Activated CD8-positive, alpha-beta memory T cell treated with anti-CD3 and anti-CD28 coated beads, Interleukin-2, amount 50 U/mL, for 4 hours (primary cell): ENCODE measurements at regions not wholly inside any gene's neighbourhood (a gene's known extent, or its start where the extent isn't known, plus 50 kb on each side); places are given as distances from the start of the nearest gene placed in this dataset.

Source experiments
- DNase-seq: peaks from one replicate; pipeline ENCODE4 v3.0.0-alpha.2; 2020

GRCh38 chr16:9381905-9382304 is 290.5 kb downstream of the HAPSTR1 start:
- no peak for DNase-seq

- no peak for DNase-seq
These were observed 291.8 kb downstream of the HAPSTR1 start for GRCh38 chr16:9383281-9383680.

GRCh38 chr16:9384141-9384540 is 292.7 kb downstream of the HAPSTR1 start:
- no peak for DNase-seq

- no peak for DNase-seq
These were observed 298.2 kb downstream of the HAPSTR1 start for GRCh38 chr16:9389543-9390207.

GRCh38 chr16:9392956-9393355 is 301.5 kb downstream of the HAPSTR1 start:
- no peak for DNase-seq

- DNase-seq: no peak
These were observed 302.1 kb downstream of the HAPSTR1 start for GRCh38 chr16:9393591-9393990.

GRCh38 chr16:9395958-9396359 is 304.5 kb downstream of the HAPSTR1 start:
- no peak for DNase-seq

- no peak for DNase-seq
These were observed 308.1 kb downstream of the HAPSTR1 start for GRCh38 chr16:9399573-9399972.

GRCh38 chr16:9401173-9401572 is 309.7 kb downstream of the HAPSTR1 start:
- no peak for DNase-seq

GRCh38 chr16:9402293-9402860 is 310.9 kb downstream of the HAPSTR1 start:
- no peak for DNase-seq

GRCh38 chr16:9404811-9405210 is 313.4 kb downstream of the HAPSTR1 start:
- no peak for DNase-seq

- no peak for DNase-seq
These were observed 314.7 kb downstream of the HAPSTR1 start for GRCh38 chr16:9406038-9406712.

- no peak for DNase-seq
These were observed 315.8 kb downstream of the HAPSTR1 start for GRCh38 chr16:9407206-9407758.

GRCh38 chr16:9408297-9408878 is 316.9 kb downstream of the HAPSTR1 start:
- DNase-seq: no peak

- DNase-seq: no peak
These were observed 318.4 kb downstream of the HAPSTR1 start for GRCh38 chr16:9409560-9410493.

GRCh38 chr16:9411426-9411825 is 320.0 kb downstream of the HAPSTR1 start:
- DNase-seq: no peak

- DNase-seq: no peak
These were observed 320.8 kb downstream of the HAPSTR1 start for GRCh38 chr16:9412031-9412914.

- DNase-seq: no peak
These were observed 321.4 kb downstream of the HAPSTR1 start for GRCh38 chr16:9412915-9413264.

- DNase-seq: no peak
These were observed 324.1 kb downstream of the HAPSTR1 start for GRCh38 chr16:9415545-9415944.

- no peak for DNase-seq
These were observed 326.5 kb downstream of the HAPSTR1 start for GRCh38 chr16:9417898-9418297.

- no peak for DNase-seq
These were observed 327.7 kb downstream of the HAPSTR1 start for GRCh38 chr16:9419161-9419560.
